ENCODE measurements at regions not wholly inside any gene's neighbourhood (a gene's known extent, or its start where the extent isn't known, plus 50 kb on each side); places are given as distances from the start of the nearest gene placed in this dataset.

DNA sequence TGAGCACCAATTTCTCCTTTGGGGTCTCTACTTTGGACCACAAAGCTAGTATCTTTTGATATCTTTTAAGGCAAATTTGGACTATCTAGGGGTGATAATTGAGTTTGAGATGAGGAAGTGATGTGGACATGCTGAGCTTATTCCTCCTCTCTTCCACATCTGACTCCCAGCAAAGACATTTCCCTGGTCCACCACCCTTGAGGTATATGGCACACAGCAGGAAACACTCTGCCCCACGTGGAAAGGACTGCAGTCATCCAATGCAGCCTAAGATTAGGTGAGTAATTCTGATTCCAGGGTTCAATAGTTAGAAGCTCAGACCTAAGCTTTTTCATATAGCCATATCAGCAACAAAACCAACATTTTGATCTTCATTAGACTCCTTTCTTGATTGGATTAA lies 290.1 kb upstream of the CHAC2 start:
- no peaks in the 10 kb centered on the region for H4K20me1 ChIP-seq (ENCODE audit: insufficient read depth, low read depth, low read length)
- no peak overlapping the region for H3K9ac ChIP-seq (ENCODE audit: low read length)
- H3K27ac ChIP-seq (ENCODE audit: low read length), result no peak overlapping the region
- no peak overlapping the region for H3K4me2 ChIP-seq (ENCODE audit: low read depth, low read length, poor library complexity, severe bottlenecking)
- no peaks in the 10 kb centered on the region for H3K79me2 ChIP-seq (ENCODE audit: low read length)
- DNase-seq, result no peak
- no peaks in the 10 kb centered on the region for H3K9me2 ChIP-seq (replicated peaks; ENCODE audit: insufficient read depth, low read length)
- no peak overlapping the region for H3K4me3 ChIP-seq (ENCODE audit: low read length)
- H3K27me3 ChIP-seq (ENCODE audit: low read length), result no peaks in the 10 kb centered on the region
- no peaks in the 10 kb centered on the region for H3K9me3 ChIP-seq (ENCODE audit: low read length)
- H2AFZ ChIP-seq (ENCODE audit: low read length), result no peak overlapping the region
- no peaks in the 10 kb centered on the region for H3K4me1 ChIP-seq (ENCODE audit: low read length)
- no peaks in the 10 kb centered on the region for H3K36me3 ChIP-seq (ENCODE audit: insufficient read depth, low read length)

DNA sequence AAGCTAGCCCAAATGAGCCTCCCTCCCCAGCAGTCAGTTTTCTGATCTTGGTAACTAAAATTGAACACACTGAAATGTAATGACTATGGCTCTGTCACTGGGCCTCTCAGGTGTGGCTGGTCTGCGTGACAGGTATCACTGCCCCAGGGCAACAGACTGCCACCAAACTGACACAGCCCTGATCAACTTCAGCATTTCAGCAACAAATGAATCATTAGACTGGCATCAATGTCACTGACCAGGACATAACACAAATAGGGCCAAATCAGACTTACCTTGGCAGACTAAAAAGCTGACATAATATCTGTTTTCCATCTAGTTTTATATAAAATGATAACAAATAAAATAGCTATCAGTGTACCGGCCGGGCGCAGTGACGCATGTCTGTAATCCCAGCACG lies 290.8 kb upstream of the CHAC2 start:
- no peaks in the 10 kb centered on the region for H3K79me2 ChIP-seq (ENCODE audit: low read length)
- H3K27me3 ChIP-seq (ENCODE audit: low read length), result no peaks in the 10 kb centered on the region
- H3K9me2 ChIP-seq (replicated peaks; ENCODE audit: insufficient read depth, low read length), result no peaks in the 10 kb centered on the region
- H3K36me3 ChIP-seq (ENCODE audit: insufficient read depth, low read length), result no peaks in the 10 kb centered on the region
- no peak overlapping the region for H3K9ac ChIP-seq (ENCODE audit: low read length)
- no peaks in the 10 kb centered on the region for H4K20me1 ChIP-seq (ENCODE audit: insufficient read depth, low read depth, low read length)
- H3K4me1 ChIP-seq (ENCODE audit: low read length), result no peaks in the 10 kb centered on the region
- no peak overlapping the region for H3K27ac ChIP-seq (ENCODE audit: low read length)
- H3K9me3 ChIP-seq (ENCODE audit: low read length), result no peaks in the 10 kb centered on the region
- DNase-seq, result no peak
- no peak overlapping the region for H3K4me2 ChIP-seq (ENCODE audit: low read depth, low read length, poor library complexity, severe bottlenecking)
- H2AFZ ChIP-seq (ENCODE audit: low read length), result no peak overlapping the region
- H3K4me3 ChIP-seq (ENCODE audit: low read length), result no peak overlapping the region

DNA sequence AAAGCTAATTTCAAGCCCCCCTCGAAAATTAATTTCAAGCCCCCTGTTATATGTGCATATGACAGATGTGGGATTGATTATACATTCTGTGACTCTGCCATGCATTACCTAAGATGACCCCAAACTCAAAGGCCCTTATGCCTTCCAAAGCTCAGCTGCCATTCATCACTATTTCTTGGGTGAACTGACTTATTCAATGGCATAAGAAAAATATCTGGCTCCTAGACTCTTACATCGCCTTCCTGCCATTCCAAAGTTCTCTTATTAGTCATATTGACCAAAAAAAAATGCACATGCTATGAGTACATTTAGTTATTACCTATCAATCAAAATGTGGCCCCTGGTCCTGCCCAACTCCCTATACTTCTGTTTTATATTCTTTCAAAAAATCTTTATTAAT lies 291.8 kb upstream of the CHAC2 start:
- Histone ChIP-seq H3K9me2 (replicated peaks; ENCODE audit: insufficient read depth, low read length) (no peaks in the 10 kb centered on the region), H3K36me3 (ENCODE audit: insufficient read depth, low read length) (no peaks in the 10 kb centered on the region), H3K27ac (ENCODE audit: low read length) (no peak overlapping the region), H3K4me2 (ENCODE audit: low read depth, low read length, poor library complexity, severe bottlenecking) (no peak overlapping the region), H4K20me1 (ENCODE audit: insufficient read depth, low read depth, low read length) (no peaks in the 10 kb centered on the region), H3K79me2 (ENCODE audit: low read length) (no peaks in the 10 kb centered on the region), H3K9me3 (ENCODE audit: low read length) (no peaks in the 10 kb centered on the region), H3K27me3 (ENCODE audit: low read length) (no peaks in the 10 kb centered on the region), H2AFZ (ENCODE audit: low read length) (no peak overlapping the region), H3K4me3 (ENCODE audit: low read length) (no peak overlapping the region), H3K9ac (ENCODE audit: low read length) (no peak overlapping the region), H3K4me1 (ENCODE audit: low read length) (no peaks in the 10 kb centered on the region)
- no peak for DNase-seq

DNA sequence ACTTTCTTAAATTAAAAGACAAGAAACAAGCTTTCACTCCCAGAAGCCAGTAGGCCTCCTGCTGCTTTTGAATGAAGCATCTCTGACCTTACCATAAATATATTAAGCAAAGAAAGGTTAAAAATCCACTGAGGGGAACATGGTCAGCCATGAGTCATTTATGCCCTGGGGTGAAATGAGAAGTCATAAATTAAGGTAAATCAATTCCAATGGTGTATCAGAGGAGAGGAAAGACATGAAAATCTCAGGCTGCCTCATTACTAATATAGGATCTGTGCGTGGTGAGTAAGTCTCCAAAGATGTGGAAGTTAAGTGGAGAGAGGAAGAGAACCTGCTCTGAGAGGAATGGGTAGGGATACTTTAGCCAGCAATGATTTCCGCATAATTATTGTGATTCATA lies 292.3 kb upstream of the CHAC2 start:
- Histone ChIP-seq H3K4me3 (ENCODE audit: low read length) (no peak overlapping the region), H3K27me3 (ENCODE audit: low read length) (no peaks in the 10 kb centered on the region), H3K79me2 (ENCODE audit: low read length) (no peaks in the 10 kb centered on the region), H3K27ac (ENCODE audit: low read length) (no peak overlapping the region), H2AFZ (ENCODE audit: low read length) (no peak overlapping the region), H3K9me2 (replicated peaks; ENCODE audit: insufficient read depth, low read length) (no peaks in the 10 kb centered on the region), H3K9me3 (ENCODE audit: low read length) (no peaks in the 10 kb centered on the region), H3K4me1 (ENCODE audit: low read length) (no peaks in the 10 kb centered on the region), H4K20me1 (ENCODE audit: insufficient read depth, low read depth, low read length) (no peaks in the 10 kb centered on the region), H3K4me2 (ENCODE audit: low read depth, low read length, poor library complexity, severe bottlenecking) (no peak overlapping the region), H3K9ac (ENCODE audit: low read length) (no peak overlapping the region), H3K36me3 (ENCODE audit: insufficient read depth, low read length) (no peaks in the 10 kb centered on the region)
- DNase-seq, result no peak

DNA sequence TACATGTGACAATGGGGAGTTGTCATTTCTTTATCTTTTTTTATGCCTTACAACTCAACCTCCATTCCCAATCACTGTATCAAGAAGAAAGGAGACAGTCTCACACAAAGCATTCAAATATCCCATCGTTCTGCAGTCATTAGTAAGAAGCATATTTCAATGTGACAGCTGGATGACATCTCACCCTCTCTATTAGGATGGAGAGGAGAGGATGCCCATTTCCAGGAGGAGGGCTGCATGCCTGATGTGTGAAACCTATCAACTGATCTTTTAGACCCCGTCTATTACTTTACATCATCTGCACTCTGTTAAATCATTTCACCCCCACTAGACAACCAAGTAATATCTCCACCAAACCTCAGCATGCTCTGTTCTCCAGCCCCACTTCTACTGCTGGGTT lies 292.7 kb upstream of the CHAC2 start:
- H2AFZ ChIP-seq (ENCODE audit: low read length), result no peak overlapping the region
- DNase-seq, result no peak
- H3K4me1 ChIP-seq (ENCODE audit: low read length), result no peaks in the 10 kb centered on the region
- no peak overlapping the region for H3K4me2 ChIP-seq (ENCODE audit: low read depth, low read length, poor library complexity, severe bottlenecking)
- H3K79me2 ChIP-seq (ENCODE audit: low read length), result no peaks in the 10 kb centered on the region
- H3K9me3 ChIP-seq (ENCODE audit: low read length), result no peaks in the 10 kb centered on the region
- no peaks in the 10 kb centered on the region for H4K20me1 ChIP-seq (ENCODE audit: insufficient read depth, low read depth, low read length)
- H3K36me3 ChIP-seq (ENCODE audit: insufficient read depth, low read length), result no peaks in the 10 kb centered on the region
- H3K4me3 ChIP-seq (ENCODE audit: low read length), result no peak overlapping the region
- no peak overlapping the region for H3K9ac ChIP-seq (ENCODE audit: low read length)
- no peak overlapping the region for H3K27ac ChIP-seq (ENCODE audit: low read length)
- H3K9me2 ChIP-seq (replicated peaks; ENCODE audit: insufficient read depth, low read length), result no peaks in the 10 kb centered on the region
- no peaks in the 10 kb centered on the region for H3K27me3 ChIP-seq (ENCODE audit: low read length)

DNA sequence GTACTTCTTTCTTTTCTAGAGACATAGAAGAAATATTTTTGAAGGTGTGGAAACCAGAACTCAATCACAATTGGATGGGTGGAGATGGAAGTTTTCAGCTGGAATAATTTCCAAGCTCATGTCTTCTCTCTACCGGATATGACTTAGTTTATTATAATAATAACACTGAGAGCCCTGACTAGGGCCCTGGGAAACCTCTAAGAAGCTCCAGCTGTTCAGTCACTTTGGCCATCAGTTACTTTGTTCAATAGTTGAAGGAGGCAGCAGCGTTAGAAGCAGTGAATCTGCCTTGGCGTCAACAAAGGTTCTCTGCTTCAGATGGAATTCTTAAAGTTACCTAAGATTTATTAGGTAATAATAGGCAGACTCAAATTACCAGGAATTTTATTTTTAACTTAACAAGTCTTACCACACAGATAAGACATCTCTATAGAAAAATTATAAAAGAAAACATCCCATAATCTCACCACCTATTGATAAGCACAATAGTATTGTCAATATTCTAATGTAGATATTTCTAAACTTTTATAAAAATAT lies 293.8 kb upstream of the CHAC2 start:
- no peak overlapping the region for H3K27ac ChIP-seq (ENCODE audit: low read length)
- no peak for DNase-seq
- H3K27me3 ChIP-seq (ENCODE audit: low read length), result no peaks in the 10 kb centered on the region
- H3K4me2 ChIP-seq (ENCODE audit: low read depth, low read length, poor library complexity, severe bottlenecking), result no peak overlapping the region
- no peaks in the 10 kb centered on the region for H3K9me2 ChIP-seq (replicated peaks; ENCODE audit: insufficient read depth, low read length)
- no peaks in the 10 kb centered on the region for H4K20me1 ChIP-seq (ENCODE audit: insufficient read depth, low read depth, low read length)
- no peaks in the 10 kb centered on the region for H3K79me2 ChIP-seq (ENCODE audit: low read length)
- no peaks in the 10 kb centered on the region for H3K36me3 ChIP-seq (ENCODE audit: insufficient read depth, low read length)
- no peak overlapping the region for H3K9ac ChIP-seq (ENCODE audit: low read length)
- no peak overlapping the region for H2AFZ ChIP-seq (ENCODE audit: low read length)
- no peaks in the 10 kb centered on the region for H3K4me1 ChIP-seq (ENCODE audit: low read length)
- no peaks in the 10 kb centered on the region for H3K9me3 ChIP-seq (ENCODE audit: low read length)
- no peak overlapping the region for H3K4me3 ChIP-seq (ENCODE audit: low read length)

DNA sequence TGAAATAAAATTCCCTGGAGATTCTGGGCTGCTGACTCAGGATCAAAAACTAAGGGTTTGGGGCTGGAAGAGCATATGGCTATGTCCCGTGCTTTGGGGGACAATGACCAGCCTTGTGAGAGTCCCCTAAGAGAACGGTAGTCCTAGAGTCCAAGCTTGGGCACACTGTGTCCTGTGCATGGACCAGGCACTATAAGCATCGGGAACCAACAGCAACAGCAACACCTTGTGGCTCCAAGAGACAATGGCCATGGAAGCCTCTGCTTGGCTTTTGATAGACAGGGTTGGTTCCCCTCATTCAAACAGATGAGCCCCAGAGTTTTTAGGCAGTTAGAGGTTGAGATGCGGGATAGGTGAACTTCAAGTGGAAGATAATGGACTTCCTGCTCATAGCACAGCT lies 294.4 kb upstream of the CHAC2 start:
- H3K27ac ChIP-seq (ENCODE audit: low read length), result no peak overlapping the region
- H2AFZ ChIP-seq (ENCODE audit: low read length), result no peak overlapping the region
- H3K9ac ChIP-seq (ENCODE audit: low read length), result no peak overlapping the region
- H3K27me3 ChIP-seq (ENCODE audit: low read length), result no peaks in the 10 kb centered on the region
- H3K4me1 ChIP-seq (ENCODE audit: low read length), result no peaks in the 10 kb centered on the region
- no peaks in the 10 kb centered on the region for H3K9me2 ChIP-seq (replicated peaks; ENCODE audit: insufficient read depth, low read length)
- DNase-seq, result peak; percentile 63
- no peaks in the 10 kb centered on the region for H4K20me1 ChIP-seq (ENCODE audit: insufficient read depth, low read depth, low read length)
- no peaks in the 10 kb centered on the region for H3K9me3 ChIP-seq (ENCODE audit: low read length)
- H3K79me2 ChIP-seq (ENCODE audit: low read length), result no peaks in the 10 kb centered on the region
- H3K4me3 ChIP-seq (ENCODE audit: low read length), result no peak overlapping the region
- no peaks in the 10 kb centered on the region for H3K36me3 ChIP-seq (ENCODE audit: insufficient read depth, low read length)
- H3K4me2 ChIP-seq (ENCODE audit: low read depth, low read length, poor library complexity, severe bottlenecking), result no peak overlapping the region

DNA sequence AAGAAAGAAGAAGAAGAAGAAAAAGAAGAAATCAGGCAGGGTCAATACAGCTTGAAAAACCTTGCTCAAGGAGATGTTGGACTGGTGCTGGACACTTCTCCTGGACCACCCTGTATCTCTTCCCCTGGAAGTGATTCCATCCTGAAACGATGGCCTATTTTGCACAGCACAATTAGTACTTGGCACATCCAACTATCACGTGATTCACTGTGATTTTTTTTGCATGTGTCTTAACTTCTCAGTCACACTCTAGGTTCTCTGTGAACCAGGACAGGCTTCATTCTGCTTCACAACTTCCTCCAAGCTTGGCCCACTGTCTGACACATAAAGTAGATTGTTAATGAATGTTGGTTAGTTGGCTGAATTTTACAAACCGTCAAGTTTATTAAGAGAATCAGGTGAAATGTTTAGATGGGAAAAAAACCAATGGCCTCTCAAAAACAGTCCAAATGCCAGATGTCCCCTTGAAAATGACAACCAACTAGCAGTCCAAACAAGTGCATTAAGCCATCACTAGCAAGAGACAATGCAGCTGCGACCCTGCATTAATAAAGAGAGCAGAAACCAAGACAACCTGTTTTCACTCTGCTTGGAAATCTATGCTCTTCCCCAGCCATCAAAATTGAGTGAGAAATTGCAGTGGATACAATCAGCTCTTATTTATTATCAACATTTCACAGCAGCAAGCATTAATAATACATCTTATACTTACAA lies 300.0 kb upstream of the CHAC2 start:
- Histone ChIP-seq H2AFZ (ENCODE audit: low read length) (no peak overlapping the region), H3K79me2 (ENCODE audit: low read length) (no peaks in the 10 kb centered on the region), H4K20me1 (ENCODE audit: insufficient read depth, low read depth, low read length) (no peaks in the 10 kb centered on the region), H3K27ac (ENCODE audit: low read length) (no peak overlapping the region), H3K4me1 (ENCODE audit: low read length) (no peaks in the 10 kb centered on the region), H3K4me3 (ENCODE audit: low read length) (no peak overlapping the region), H3K9me3 (ENCODE audit: low read length) (no peaks in the 10 kb centered on the region), H3K9ac (ENCODE audit: low read length) (no peak overlapping the region), H3K27me3 (ENCODE audit: low read length) (no peaks in the 10 kb centered on the region), H3K4me2 (ENCODE audit: low read depth, low read length, poor library complexity, severe bottlenecking) (no peak overlapping the region), H3K9me2 (replicated peaks; ENCODE audit: insufficient read depth, low read length) (no peaks in the 10 kb centered on the region), H3K36me3 (ENCODE audit: insufficient read depth, low read length) (no peaks in the 10 kb centered on the region)
- DNase-seq, result no peak

All from Karpas-422 (cell line).